Kasumi-1 (cell line): ENCODE measurements at regions not wholly inside any gene's neighbourhood (a gene's known extent, or its start where the extent isn't known, plus 50 kb on each side); places are given as distances from the start of the nearest gene placed in this dataset.

Experiments
- DNase-seq, 2 experiments: peaks; one replicate each; lab custom pipeline; 2025; lab: John Stamatoyannopoulos, UW

GRCh38 chr4:119746951-119747350 lies 118.3 kb upstream of the PDE5A start:
- no peak for DNase-seq

GRCh38 chr4:119745351-119745750 lies 116.7 kb upstream of the PDE5A start:
- no peak for DNase-seq

- DNase-seq = no peak
Measured at GRCh38 chr4:119744580-119744979, 116.0 kb upstream of the PDE5A start.

GRCh38 chr4:119743644-119744043 lies 115.0 kb upstream of the PDE5A start:
- no peak for DNase-seq

- DNase-seq = no peak
Measured at GRCh38 chr4:119739796-119740195, 111.2 kb upstream of the PDE5A start.

GRCh38 chr4:119738901-119739300 lies 110.3 kb upstream of the PDE5A start:
- no peak for DNase-seq

- no peak for DNase-seq
Measured at GRCh38 chr4:119736559-119736958, 108.0 kb upstream of the PDE5A start.

- DNase-seq = no peak
Measured at GRCh38 chr4:119735165-119735651, 106.6 kb upstream of the PDE5A start.

GRCh38 chr4:119733431-119733830 lies 104.8 kb upstream of the PDE5A start:
- no peak for DNase-seq

GRCh38 chr4:119731778-119732177 lies 103.2 kb upstream of the PDE5A start:
- no peak for DNase-seq

- no peak for DNase-seq
Measured at GRCh38 chr4:119731146-119731742, 102.6 kb upstream of the PDE5A start.

- no peak for DNase-seq
Measured at GRCh38 chr4:119730671-119730950, 102.0 kb upstream of the PDE5A start.

- no peak for DNase-seq
Measured at GRCh38 chr4:119729835-119730670, 101.4 kb upstream of the PDE5A start.

GRCh38 chr4:119728692-119729593 lies 100.3 kb upstream of the PDE5A start:
- DNase-seq = no peak

- DNase-seq = no peak
Measured at GRCh38 chr4:119728185-119728584, 99.6 kb upstream of the PDE5A start.

GRCh38 chr4:119726505-119726904 lies 97.9 kb upstream of the PDE5A start:
- DNase-seq = no peak

GRCh38 chr4:119725688-119726330 lies 97.2 kb upstream of the PDE5A start:
- no peak for DNase-seq

GRCh38 chr4:119725011-119725410 lies 96.4 kb upstream of the PDE5A start:
- DNase-seq = no peak

GRCh38 chr4:119722670-119723069 lies 94.1 kb upstream of the PDE5A start:
- no peak for DNase-seq

- DNase-seq = no peak
Measured at GRCh38 chr4:119721878-119722277, 93.3 kb upstream of the PDE5A start.

- DNase-seq = no peak
Measured at GRCh38 chr4:119715490-119716445, 87.2 kb upstream of the PDE5A start.
